Activated naive CD4-positive, alpha-beta T cell treated with anti-CD3 and anti-CD28 coated beads, Interleukin-2, amount 50 U/mL, for 16 hours (primary cell): ENCODE measurements at regions not wholly inside any gene's neighbourhood (a gene's known extent, or its start where the extent isn't known, plus 50 kb on each side); places are given as distances from the start of the nearest gene placed in this dataset.
"Not testable (repeated sequence)": the region's sequence is repeated elsewhere in the genome, so short reads cannot be mapped to it uniquely, and the experiment has no call there.

ENCODE experiments used
- DNase-seq: peaks from one replicate; pipeline ENCODE4 v3.0.0-alpha.2; 2020

DNA sequence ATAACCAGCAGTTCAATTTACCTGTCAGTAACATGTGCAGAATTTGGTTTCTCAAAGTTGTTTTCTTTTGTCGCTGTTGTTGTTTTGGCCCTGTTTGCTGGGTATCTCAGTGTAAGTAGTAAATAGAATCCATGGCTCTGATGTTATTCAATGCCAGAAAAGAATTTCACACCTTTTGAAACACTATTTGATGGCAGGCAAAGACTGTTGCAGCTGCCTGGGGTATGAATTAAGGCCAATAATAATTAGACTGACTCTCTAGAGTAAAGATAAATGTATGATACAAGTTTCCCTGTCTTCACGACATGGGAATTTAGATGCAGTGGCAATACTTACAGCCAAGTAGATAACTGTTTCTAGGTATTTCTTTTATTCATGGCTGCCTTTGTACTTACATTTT is 281.4 kb downstream of the CD83 start:
- no peak for DNase-seq

DNA sequence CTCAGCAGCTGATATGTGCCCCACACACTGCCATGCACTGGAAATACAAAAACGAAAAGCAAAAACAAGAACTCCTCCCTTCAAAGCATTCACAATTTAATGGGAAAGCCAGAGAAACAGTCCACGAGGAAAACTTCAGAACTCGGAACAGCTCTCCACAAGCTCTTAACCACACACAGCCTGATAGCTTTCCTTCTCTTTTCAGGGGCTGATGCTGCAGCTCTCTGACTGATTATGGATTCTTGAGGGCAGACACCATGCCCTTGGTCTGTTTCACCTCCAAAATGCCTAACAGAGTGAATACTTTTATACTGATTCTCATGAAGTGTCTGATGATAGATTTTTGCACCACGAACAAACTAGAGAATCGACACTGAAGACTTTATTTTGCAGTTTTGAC is 282.1 kb downstream of the CD83 start:
- no peak for DNase-seq

DNA sequence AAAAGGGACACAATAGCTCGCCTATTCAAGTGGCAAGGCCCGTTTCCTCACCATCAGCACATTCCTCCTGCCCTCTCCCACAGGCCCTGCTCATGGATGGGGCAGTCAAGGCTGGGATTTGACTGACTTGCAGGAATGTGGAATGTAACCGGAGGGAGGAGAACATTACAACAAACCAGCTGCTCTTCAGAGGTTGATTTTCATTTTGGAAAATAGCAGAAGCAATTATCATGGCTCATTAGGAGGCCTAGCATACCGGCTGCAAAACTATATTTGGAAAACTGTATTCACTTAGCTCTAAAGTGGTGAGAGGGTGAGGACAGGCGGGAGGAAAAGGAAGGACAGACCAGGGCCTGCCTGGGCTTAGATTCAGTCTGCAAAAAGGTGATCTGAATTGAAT is 283.7 kb downstream of the CD83 start:
- no peak for DNase-seq

DNA sequence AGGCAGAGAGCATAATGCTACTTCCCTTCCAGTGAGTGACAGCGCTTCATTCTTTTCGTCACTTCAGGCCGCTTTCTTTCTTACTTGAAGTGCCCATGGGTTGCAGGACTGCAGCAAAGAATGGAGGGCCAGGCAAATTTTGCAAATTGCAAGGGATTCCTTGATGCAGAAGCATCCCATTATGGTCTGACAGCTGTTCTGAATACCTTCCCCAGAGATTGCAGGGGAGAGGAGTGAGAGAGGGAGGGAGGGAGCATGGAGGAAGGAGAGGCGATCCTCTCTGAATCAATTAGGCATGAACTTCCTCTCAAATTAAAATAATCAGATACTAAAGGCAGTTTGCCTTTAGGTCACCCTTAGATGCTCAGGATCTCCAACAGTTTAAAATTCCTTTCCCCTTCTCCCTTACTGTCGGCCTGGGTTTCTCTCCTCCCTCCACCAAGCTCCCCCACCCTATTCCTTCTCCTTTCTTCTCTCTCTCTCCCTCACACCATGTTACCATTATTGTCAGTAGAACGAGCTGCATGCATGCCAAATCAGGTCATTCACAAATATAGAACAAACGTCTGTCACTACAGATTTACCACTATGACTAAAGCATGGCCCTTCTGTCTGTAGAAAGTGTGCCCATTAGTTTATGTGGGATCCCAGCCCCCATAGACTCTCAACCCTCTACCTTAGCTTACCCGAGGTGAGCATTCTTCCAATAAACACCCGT is 289.2 kb downstream of the CD83 start:
- DNase-seq: no peak

DNA sequence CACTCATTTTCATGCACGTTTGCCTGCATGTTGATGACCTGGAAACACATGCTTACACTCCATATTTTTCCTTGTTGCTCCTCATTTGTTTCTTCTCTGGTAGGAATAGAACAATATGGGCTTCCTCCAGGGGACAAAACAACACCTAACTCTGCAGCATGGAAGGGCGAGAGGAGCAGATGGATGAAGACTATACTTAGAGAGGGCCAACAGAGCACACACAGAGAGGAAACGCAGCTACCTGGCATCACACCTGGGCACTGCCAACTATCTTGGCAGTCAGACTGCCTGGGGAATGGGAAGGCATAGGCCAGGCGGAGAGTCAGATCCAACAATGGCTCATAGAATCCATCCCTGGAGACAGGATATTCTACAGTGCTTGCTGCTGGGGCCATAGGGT is 290.9 kb downstream of the CD83 start:
- no peak for DNase-seq

DNA sequence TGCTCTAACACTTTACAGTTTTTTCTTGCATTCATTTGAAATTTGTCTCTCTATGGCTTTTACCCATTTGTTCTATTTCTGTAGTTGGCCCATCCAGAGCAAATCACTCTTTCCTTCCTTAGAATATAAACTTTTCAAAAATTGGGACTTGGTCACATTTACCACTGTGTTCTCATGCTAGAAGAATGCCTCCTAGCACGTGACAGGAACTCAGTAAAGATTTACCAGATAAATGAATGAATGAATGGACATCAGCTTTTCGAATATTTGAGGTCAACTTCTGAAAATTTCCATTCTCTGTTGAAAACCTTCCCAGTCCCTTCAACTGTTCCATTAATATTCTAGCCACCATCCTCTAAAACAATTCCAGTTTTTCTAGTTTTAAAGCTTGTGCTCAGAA is 294.5 kb downstream of the CD83 start:
- no peak for DNase-seq

DNA sequence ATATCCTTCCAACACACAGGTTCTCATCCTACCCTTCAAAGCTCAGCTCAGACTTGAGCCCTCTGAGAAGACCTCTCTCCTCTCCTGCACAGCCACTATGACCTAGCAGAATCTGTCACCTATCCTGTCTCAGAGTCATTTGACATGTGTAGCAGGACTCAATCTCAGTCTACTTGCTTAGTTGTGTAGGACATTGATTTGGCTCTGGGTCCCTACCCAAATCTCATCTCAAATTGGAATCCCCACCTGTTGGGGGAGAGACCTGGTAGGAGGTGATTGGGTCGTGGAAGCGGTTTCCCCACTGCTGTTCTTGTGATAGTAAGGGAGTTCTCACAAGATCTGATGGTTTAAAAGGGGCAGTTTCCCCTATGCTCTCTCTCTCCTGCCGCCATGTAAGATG is 297.9 kb downstream of the CD83 start:
- DNase-seq: no peak

DNA sequence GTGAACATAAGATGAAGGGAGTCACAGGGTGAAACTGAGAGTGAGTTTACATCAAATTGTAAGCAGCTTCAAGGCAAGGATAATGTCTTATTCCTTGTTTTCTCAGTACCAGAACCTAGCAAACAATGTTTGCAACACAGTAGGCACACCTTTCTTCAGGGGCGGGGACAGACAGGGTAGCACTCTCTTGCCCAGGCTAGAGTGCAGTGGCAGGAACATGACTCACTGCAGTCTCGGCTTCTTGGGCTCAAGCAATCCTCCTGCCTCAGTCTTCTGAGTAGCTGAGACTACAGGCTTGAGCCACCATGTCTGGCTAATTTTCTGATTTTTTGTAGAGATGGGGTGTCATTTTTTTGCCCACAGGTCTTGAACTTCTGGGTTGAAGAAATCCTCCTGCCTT is 299.8 kb downstream of the CD83 start:
- no peak for DNase-seq

DNA sequence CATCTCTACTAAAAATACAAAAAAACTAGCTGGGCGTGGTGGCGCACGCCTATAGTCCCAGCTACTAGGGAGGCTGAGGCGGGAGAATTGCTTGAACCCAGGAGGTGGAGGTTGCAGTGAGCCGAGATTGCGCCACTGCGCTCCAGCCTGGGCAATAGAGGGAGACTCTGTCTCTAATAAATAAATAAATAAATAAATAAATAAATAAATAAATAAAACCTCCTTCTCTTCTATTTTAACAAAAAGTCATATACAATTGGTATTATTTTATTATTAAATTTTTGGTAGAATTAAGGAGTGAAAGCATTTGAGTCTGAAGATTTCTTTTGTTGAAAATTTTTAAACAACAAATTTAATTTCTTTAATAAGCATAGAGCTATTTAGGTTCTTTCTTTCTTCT is 301.7 kb downstream of the CD83 start:
- DNase-seq: not testable (repeated sequence)

DNA sequence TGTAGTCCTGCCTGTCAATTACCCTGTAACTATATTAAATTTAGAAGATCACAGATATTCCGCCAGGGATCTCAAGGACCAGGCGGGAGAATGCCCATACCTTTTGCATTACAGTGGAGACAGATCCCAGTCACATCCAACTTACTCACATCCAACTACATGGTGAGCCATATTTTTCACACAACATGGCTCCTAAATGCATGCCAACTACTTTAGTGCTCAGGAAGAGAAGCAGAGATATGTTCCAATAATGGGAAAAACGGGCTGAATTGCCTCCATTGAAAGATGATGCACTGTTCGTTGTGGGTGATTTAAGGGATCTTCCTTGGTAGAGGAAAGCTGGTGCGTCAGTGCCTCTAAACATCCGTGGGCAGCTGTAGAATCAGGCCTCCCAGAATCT is 304.5 kb downstream of the CD83 start:
- no peak for DNase-seq

DNA sequence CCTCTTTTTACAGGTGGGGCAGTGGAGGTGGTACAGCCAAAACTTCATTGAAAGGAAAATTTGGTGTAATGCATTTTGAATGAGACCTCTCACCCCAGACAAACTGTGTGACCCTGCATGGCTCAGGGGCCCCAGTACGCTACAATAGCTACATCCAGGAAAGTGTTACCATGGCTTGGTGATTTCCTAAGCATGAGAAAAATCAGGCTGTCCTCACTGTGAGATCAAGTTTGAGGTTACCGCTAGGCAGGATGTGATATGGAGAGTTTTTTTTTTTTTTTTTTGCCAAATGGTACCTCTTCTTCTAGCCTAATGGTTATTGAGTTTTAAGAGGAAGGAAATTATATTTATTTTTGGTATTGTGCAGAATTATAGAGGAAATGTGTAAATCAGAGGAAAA is 305.3 kb downstream of the CD83 start:
- DNase-seq: no peak

DNA sequence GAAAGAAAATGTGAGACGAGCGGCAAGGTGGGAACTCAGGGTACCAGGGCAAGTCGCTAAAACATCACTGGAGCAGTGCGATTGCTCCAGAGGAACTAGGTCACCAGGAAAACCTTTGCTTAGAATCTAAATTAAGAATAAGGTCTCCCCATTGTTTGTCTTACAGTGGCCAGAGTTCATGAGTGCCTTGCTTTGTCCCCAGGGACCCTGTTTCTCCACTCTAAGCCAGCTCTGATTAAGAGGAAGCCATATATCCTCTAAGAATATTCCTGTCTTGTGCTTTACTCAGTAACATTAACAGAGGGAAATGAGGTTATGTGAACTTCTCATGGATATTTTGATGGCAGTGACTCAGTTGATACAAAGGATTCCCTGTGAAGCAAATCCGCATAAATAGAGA is 305.8 kb downstream of the CD83 start:
- no peak for DNase-seq

DNA sequence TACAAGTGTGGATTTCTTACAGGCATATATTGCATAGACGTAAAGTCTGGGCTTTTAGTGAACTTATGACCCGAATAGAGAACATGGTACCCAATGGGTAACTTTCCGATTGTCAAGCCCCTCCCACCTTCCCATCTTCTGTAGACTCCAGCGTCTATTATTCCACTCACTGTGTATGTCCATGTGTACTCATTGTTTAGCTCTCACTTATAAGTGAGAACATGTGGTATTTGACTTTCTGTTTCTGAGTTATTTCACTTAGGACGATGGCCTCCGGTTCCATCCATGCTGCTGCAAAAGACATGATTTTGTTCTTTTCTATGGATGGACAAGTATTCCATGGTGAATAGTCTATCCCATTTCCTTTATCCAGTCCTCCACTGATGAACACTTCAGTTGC is 306.4 kb downstream of the CD83 start:
- no peak for DNase-seq

DNA sequence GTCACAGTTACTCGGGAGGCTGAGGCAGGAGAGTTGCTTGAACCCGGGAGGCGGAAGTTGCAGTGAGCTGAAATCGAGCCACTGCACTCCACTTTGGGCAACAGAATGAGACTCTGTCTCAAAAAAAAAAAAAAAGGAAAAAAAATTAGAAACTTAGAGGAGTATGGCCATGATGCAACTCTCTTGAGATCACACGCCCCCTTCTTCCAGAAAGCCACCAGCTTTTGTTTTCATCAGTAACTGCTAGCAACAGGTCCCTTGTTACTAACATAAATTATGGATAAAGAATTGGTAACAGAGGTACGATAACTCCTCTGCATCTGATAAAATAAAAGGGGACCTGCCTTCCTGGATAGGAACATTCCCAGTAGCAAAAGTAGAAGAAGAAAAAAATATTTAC is 308.2 kb downstream of the CD83 start:
- no peak for DNase-seq

DNA sequence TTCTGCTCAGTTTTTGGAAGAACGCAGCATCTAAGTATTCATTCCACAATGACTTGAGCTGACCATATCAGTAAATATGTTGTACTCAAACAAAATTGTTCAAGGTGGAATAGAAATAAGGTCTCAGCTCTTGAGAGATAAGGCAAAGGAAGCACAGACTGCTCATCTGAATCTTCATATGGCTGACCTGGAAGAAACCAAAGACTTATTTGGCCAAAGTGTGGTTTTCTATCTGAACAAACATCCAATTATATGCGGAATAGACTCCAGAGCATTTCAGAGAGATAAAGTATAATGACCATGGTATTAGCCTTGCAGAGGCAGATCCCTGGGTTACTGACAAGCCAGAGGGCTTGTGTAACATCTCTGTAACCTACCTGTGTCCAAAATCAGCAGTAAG is 308.7 kb downstream of the CD83 start:
- DNase-seq: no peak

DNA sequence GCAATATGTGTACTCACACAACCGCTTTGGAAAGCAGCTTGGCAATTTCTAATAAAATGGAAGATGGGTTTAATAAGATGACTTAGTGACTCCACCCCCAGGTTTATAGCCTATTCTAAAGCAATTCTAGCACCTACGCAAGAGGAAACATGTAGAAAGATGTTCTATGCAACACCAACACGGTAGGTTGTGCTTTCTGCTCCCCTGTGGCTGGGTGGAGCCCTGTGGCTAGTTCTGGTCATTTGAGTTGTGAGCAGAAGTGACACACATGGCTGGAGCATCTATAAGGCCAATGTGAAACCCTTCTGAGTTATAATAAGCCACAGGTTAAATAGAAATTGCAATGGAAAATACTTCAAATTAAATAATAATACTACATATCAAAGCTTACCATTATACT is 310.7 kb downstream of the CD83 start:
- DNase-seq: no peak

DNA sequence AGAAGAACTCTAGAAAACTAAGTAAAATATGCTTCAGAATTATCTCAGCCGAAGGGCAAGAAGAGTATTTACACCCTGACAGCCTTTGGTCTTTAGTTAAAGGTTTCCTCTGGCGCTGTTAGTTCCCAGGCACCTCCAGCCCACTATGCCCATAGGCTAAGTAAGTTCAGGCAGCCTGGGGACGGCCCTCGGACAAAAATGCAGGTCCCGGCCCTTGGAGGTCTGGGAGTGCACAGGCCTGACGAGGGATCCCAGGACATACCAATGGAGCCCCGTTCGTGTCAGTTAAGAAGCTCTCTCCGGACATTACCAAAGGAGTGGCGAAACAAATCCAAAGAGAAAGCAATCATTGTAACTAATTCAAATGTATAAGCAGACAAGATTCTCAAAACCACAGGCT is 311.8 kb downstream of the CD83 start:
- no peak for DNase-seq

DNA sequence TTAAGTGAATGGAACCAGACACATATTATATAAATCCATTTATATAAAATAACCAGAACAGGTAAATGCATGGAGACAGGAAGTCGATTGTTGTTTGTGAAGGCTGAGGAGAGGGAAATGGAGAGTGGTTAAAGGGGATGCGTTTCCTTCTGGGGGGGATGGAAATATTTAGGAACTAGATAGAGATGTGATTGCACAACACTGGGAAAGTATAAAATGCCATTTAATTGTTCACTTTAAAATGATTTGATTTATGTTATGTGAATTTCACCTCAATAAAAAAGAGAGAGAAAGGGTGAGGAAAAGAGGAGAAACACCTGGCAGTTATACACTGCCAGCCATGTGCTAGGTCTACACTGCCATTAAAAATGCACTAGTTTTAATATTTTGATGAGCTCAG is 312.6 kb downstream of the CD83 start:
- DNase-seq: no peak

DNA sequence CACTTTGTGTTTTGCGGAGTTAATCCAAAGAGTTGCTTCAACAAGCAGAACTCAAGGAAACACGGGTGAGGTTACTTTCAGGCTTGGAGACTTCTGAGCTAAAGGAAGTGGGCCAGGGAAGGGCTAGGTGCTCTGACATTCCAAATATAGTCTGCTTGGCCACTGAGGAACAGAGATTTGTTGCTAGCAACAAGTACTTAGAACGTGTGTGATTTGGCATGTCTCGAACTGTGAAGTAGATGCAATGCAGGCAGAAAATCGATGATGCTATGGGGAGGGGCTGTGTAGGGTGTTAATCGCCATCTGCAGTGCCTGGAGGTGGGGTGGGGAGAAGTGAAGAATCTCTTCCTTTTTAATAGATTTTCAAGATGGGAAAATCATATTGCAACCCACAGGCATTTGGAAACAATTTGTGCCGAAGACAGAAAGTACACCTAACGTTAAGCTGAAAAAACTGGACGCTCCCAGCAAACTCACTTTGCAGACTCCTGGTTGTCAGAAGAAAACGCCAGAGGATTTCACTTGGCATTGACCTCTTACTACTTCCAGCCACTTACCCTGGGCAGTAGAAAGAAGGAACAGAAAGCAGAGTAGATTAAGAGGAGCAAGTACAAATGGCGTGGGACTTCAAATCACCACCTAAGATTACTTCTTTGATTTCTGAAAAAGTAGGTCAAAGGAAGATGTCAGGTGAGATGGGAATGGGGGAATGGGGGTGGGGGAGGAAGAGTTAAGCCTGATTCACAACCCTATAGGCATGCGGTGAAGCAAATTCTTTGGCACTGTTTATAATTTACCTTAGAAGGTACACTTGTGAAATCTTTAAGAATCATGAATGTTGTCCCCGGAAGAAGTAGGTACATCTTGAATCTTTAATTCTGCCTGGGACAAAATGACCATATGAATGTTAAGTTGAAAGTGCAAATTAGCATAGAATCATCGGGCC is 314.1 kb downstream of the CD83 start:
- no peak for DNase-seq

DNA sequence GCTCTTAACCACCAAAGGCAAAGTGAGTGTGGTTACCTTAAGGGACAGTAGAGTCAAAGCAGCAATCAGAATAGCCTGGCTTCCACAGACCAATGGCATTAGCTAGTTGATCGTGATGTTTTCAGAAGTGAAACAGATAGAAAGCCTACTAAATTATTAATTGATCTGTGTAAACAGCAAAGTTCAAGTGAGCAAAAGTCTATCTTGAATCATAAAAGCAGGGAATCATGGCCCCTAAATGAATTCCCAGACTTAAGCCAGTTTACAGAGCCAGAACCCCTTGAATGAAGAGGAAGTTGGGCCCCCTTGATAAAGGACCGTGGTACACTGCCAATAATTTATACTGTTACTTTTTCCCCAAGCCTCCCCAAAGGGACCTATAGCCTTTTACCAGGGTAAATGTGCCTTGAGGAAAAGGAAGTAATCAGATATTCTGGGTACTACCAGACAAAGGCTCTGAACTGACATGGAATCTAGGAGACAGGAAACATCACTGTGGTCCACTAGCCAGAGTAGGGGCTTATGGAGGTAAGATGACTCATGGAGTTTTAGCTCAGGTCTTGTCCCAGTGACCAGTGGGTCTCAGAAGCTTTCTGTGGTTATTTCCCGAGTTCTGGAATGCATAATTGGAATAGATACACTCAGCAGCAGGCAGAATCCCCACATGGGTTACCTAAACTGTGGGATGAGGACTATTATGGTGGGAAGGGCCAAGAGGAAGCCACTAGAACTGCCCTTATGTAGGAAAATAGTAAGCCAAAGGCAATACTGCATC is 317.5 kb downstream of the CD83 start:
- DNase-seq: no peak

DNA sequence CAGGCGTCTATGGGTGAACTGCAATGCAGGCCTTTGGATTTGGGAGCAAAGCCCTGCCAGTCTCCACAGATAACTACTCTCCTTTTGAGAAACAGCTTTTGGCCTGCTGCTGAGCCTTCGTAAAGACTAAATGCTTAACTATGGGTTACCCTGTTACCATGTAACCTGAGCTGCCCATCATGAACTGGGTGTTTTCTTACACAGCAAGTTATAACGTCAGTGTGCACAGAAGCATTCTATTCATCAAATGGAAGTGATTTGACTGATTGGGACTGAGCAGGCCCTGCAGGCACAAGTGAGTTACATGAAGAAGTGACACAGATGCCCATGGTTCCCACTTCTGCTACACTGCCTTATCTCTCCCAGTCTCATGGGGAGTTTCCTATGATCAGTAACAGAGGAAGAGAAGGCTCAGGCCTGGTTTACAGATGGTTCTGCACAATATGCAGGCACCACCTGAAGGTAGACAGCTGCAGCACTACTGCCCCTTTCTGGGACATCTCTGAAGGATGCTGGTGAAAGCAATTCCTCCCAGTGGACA is 319.1 kb downstream of the CD83 start:
- DNase-seq: no peak

DNA sequence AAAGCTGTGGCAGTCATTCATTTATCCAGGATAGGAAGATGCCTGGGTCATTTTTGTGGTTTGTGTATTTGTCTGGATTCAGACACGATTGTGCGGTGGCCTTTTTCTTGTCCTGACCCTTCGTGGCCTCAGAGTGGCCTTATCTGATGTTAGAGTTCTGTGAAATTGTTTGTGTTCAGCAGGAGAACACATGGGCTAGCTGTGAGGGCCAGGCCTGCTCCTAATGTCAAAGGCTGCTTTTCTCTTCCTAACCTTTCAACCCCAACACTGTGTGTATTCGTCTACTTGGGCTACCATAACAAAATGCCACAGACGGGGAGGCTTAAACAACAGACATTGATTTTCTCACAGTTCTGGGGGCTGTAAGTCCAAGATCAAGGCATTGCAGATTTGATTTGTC is 321.8 kb downstream of the CD83 start:
- no peak for DNase-seq

DNA sequence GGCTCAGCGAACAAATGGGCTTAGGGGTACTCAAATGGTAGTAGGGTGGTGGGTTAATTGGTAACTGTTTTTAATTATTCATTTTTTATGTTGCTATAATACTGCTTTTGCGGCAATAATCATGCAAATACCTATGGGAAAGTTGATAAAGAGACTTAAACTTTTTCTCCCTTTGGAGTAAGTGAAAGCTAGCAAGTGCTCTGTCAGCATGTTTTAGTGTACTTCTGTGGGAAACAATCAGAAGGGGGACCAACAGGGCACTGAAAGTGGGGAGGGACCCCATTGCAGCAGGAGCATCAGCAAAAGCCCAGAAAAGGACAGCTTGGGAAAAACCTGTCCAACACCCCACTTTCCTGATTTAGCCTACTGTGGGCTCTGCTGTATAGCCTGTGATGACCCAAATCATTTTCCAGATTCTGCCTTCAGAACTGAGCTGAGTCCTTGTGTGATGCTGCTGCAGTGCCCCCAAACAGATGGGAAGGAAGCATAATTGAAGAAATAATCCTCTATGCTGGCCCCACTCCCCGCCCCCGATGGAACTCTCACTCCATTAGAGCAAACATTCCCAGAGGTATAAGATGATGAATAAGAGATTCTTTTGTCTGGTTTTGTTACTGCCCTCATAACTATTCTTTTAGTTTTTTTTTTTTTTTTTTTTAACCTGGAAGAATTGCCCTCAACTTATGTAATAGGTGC is 322.8 kb downstream of the CD83 start:
- no peak for DNase-seq
